Bone marrow (tissue), 2 donors: ENCODE measurements at regions not wholly inside any gene's neighbourhood (a gene's known extent, or its start where the extent isn't known, plus 50 kb on each side); places are given as distances from the start of the nearest gene placed in this dataset.

Experiments used
- DNase-seq, 2 donors: peaks; one replicate each; lab custom pipeline; 2025; lab: John Stamatoyannopoulos, UW

DNA sequence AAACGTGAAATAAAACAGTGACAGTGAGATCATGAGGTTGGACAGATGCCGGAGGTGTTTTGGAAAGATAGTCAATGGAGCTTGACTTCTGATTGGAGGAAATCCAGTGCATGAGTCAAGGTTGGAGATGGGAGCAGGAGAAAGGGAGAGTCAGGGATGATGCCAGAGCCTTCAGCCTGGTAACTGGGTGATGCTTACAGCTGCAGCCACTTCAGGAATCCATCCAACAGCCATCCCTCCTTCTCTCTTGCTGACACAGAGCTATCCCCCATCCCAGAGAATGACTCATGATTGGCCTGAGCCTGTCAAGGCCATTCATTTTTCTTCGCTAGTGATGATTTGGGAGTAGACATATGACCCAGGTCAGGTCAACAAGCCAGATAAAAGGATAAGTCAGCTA is 112.8 kb downstream of the SAMD5 start:
- DNase-seq, result no peak

GRCh38 chr6:147621961-147622360 is 113.5 kb downstream of the SAMD5 start:
- no peak for DNase-seq

DNA sequence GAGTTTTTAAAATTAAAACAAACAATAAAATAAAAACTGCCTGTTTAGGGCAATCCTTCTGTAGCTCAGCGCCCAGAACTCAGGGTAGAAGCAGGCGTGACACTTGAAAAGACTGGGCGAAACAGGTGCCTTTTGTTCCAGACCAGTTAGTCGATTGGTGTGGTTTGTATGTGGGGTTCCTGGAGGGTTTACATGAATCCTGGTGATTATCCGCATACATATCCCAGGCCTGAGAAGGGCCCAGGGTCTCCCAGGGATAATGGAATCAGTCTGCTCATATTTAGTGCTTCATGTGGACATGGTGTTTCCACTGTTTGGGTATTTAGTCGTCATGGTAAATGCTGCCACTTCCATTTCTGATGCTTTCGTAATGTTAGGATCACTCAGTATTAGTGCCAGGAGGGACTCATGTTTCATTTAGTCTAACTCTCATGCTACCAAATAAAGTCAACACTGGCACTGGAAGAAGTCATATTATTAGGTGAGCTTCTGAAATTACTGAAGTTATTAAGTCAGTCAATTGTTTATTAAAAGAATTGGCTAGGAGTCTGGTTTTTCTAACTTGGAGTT is 116.5 kb downstream of the SAMD5 start:
- DNase-seq, result no peak

- no peak for DNase-seq
These were observed 117.5 kb downstream of the SAMD5 start for GRCh38 chr6:147625946-147626345.

DNA sequence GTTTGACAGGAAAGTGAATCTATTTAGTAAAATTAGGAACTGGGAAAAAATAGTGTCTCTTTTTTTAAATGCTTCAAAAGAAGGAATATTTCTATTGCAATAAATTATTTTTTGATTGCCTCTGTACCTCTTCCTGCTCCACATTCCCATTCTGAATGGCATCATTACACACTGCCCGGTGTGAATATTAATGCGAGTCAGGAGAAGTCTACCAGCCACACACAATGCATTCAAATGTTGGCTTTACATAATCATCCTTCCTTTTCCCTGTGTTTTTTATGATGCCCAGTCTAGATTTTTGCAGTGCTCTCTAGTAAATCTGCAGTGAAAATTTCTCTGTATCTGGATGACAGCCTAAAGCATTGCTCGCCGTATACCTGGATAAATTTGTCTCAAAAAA is 118.9 kb downstream of the SAMD5 start:
- no peak for DNase-seq

DNA sequence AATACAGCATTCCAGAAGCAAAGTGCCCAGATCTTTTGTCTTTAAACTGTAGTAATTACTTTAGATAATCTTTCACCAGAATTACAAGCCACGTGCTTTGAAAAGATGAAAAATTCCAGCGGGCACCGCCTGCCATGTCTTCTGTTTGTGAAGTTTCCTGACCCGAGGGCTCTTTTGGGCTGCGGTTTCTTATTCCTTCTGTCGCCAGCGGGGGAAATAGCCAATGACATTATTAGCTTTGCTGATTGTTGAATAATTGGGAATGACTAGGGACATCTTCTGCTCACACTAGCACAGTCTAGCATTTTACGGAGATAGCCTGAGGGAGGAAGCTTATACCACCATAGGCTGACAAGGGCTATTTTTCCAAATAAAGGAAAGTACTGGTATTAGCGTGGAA is 124.7 kb downstream of the SAMD5 start:
- DNase-seq, result no peak

DNA sequence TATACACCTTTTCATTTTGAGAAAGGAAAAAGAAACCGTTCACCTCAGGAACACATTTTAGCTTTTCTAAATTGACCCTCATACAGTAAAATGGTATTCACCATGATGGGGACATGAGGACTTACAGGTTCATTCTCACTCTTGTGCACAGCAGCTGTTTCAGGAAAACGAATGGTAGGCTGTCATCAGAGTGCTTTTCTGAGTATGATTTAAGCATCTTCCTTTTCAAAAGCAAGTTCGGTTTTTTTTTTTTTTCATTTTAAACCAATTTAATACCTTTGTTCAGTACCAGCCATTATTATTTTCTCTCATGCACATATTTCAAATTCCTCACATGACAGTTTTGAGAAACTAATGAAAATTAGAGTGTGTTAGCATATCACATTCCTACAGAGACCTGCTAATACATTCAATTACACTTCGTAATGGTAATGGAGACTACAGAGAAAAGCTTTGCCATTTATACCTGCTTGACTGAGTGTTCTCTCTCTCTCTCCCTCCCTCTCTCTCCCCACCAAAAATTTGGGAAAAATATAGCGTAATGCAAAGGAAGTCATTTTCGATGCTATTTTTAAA is 129.2 kb downstream of the SAMD5 start:
- DNase-seq, result no peak

GRCh38 chr6:147639279-147639678 is 130.8 kb downstream of the SAMD5 start:
- DNase-seq, result no peak

DNA sequence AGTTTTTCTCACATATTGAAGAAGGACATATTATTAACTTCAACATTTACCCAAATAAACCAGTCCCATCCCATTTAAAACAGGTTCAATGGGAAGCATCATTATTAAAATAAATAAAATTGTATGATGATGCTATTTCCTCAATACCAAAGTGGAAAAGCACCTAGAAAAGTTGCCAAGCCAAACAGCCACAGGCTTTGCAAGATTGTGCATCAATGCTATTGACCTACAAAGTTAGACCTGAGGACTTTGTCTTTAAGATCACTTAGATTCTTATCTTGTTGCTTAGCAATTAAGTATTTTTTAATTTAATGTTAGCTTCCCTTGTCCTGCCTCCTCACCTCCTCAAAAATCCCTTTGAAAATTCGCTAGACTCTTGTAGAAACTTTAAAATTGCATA is 132.1 kb downstream of the SAMD5 start:
- no peak for DNase-seq

DNA sequence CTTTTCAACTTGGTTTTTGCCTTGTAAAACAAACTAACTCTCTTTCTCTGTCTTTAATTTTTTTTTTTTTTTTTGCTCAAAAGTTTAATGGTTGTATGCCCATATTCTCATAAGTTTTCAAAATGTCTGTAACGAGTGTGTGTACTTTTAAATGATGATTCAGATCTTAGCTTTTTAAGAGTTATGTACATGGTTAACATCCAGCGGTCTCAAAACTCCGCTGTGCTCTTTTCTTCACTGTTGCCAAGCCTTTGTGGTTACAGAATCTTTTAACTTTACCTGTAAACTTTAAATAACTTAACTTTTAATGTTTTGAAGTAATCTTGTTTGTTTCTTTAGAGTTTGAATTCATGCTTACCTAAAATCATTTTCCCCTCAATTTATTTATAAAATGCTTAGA is 133.0 kb downstream of the SAMD5 start:
- DNase-seq, result no peak

- no peak for DNase-seq
These were observed 134.0 kb downstream of the SAMD5 start for GRCh38 chr6:147642458-147642857.

DNA sequence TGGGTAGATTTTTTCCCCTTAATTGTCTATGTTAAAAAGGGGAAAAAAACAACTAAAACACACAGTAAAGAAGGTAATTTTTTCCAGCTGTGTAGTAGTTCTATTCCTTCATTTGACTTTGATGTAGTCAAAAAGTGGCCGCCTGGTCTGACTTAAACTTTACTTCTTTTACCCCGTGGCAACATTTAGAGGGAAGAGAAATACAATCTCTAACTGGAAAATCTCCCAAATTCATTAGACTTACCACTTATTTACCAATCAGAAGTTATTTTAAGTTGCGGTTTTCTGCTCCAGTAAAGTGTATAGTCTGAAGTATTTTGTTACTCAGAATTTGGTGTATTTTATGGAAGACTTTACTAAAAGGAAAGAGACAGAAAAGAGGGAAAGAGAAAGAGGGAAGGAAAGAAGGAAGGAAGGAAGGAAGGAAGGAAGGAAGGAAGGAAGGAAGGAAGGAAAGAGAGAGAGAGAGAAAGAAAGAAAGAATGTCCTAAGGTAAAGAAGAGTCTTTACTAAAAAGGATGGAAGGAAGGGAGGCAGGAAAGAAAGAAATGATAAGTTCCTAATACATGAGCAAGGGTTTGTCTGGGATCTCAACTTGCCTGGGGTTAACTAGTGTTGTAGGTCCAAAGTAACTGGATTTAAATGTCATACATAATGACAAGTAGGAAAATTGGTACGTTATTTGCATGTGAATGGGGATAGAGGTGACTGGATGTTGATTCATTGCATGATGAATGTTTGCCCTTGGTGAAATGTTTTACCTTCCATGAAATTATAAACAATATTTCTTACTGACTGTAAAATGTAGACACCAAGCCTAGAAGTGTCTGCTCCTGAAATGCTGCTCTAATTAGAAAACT is 135.1 kb downstream of the SAMD5 start:
- DNase-seq, result no peak

- DNase-seq, result no peak
These were observed 140.4 kb downstream of the SAMD5 start for GRCh38 chr6:147648916-147649315.

GRCh38 chr6:147651249-147652063 is 143.0 kb downstream of the SAMD5 start:
- no peak for DNase-seq

- DNase-seq, result no peak
These were observed 145.1 kb downstream of the SAMD5 start for GRCh38 chr6:147653631-147654030.

- DNase-seq, result no peak
These were observed 145.8 kb downstream of the SAMD5 start for GRCh38 chr6:147654103-147654845.

DNA sequence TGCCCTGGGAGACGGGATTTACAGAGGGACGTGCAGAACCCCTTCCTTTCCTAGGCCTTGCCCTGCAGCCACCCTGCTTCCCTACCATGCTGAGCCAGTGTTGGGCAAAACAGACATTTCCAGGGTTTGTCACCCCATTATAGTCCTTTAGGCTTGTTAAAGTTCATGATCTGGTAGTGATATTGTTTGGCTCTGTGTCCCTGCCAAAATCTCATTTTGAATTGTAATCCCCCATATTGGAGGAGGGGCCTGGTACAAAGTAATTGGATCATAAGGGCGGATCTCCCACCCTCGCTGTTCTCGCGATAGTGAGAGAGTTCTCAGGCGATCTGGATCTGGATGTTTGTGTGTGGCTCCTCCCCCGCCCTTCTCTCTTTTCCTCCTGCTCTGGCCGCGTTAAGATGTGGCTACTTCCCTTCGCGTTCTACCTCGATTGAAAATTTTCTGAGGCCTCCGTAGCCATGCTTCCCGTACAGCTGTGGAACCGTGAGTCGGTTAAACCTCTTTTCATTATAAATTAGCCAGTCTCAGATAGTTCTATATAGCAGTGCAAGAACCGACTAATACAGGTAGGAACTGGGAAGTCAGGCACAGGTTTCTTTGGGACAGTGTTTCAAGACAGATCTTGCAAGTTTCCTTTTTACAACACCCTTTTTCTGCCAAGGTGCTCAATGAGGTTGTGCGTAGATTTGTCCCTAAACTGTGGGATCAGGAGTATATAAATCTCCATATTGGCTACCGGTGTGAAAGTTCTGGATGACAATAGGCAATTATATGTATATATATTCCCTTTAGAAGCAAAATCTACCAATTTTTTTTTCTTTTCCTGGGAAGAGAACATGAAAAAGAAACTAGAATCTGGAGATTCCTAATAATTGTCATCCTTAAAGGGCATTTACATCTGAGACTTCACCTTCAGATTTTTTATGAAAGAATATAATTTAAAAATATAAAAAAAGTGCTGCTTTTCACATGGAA is 152.1 kb downstream of the SAMD5 start:
- DNase-seq, result no peak

DNA sequence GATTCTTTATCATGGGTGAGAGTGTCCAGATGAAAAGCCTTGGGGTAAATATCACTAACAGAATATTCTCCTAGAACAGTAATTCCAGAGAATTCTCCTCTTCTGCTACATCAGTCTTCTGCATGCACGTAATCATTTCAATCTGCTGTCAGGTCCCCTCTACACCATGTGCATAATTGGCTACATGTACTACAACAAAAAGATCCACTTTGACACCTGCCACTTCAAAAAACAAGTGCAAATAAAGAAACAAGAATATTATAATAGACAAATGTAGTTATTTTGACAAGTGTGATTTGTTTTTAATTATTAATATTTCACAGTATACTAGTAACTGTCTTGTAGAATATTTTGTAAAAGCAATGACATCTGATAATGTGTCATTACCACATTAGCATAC is 154.2 kb downstream of the SAMD5 start:
- no peak for DNase-seq

GRCh38 chr6:147664092-147664491 is 155.6 kb downstream of the SAMD5 start:
- DNase-seq, result no peak

GRCh38 chr6:147666255-147666654 is 157.8 kb downstream of the SAMD5 start:
- no peak for DNase-seq

- no peak for DNase-seq
These were observed 158.6 kb downstream of the SAMD5 start for GRCh38 chr6:147667082-147667481.
